Calu3 (cell line): ENCODE measurements at regions not wholly inside any gene's neighbourhood (a gene's known extent, or its start where the extent isn't known, plus 50 kb on each side); places are given as distances from the start of the nearest gene placed in this dataset.

ENCODE experiments used
- BruUV-seq: library from RNA; stranded (reverse); fragments of 400-500 nt; replicated peaks from 2 replicates; lab custom pipeline; 2021; lab: Mats Ljungman, UMichigan
- CTCF ChIA-PET: fragments of 300-600 bp; sonication (Branson Sonifier 250); formaldehyde crosslinking; loops from one replicate; lab custom pipeline; 2022; ENCODE audit warnings: antibody characterized with exemption; lab: Charles Lee
- DNase-seq: peaks from one replicate; pipeline ENCODE4 v3.0.0; 2022
- H3K27ac Mint-ChIP-seq: one replicate; pipeline ENCODE4 v1.8.0; 2022; ENCODE audit warnings: mixed read lengths; ENCODE audit not compliant: unreplicated experiment
- H3K27me3 Mint-ChIP-seq: one replicate; pipeline ENCODE4 v1.8.0; 2022; ENCODE audit warnings: mixed read lengths; ENCODE audit not compliant: unreplicated experiment
- H3K36me3 Mint-ChIP-seq: one replicate; pipeline ENCODE4 v1.8.0; 2022; ENCODE audit warnings: mild to moderate bottlenecking, moderate library complexity, mixed read lengths; ENCODE audit not compliant: insufficient read depth, unreplicated experiment
- H3K4me1 Mint-ChIP-seq: one replicate; pipeline ENCODE4 v1.8.0; 2022; ENCODE audit warnings: mild to moderate bottlenecking, low read depth, mixed read lengths; ENCODE audit not compliant: unreplicated experiment
- H3K4me3 Mint-ChIP-seq: one replicate; pipeline ENCODE4 v1.8.0; 2022; ENCODE audit warnings: mild to moderate bottlenecking, low read depth, moderate library complexity, mixed read lengths; ENCODE audit not compliant: unreplicated experiment
- H3K9me3 Mint-ChIP-seq: one replicate; pipeline ENCODE4 v1.8.0; 2022; ENCODE audit warnings: low read depth, mixed read lengths; ENCODE audit not compliant: unreplicated experiment
- CTCF ChIP-seq: fragments of 200-600 bp; IDR thresholded peaks from one replicate; pipeline ENCODE4 v1.8.0; 2022; ENCODE audit warnings: antibody characterized with exemption; ENCODE audit not compliant: unreplicated experiment
- intact Hi-C: fragments of 100-400 bp; cut with micrococcal nuclease; formaldehyde crosslinking; loops from one replicate; pipeline ENCODE4 v1.10.0; 2022; ENCODE audit not compliant: unreplicated experiment

- H3K27me3 Mint-ChIP-seq = peaks cover 14% of the 10 kb centered on the region
- intact Hi-C loops = no loop called here
- CTCF ChIA-PET = interaction anchor here (0.7 kb wide), 1 partner anchor 12 kb away, joined by 3 read pairs; no protein-coding TSS in a partner anchor
- no peak overlapping the region for H3K27ac Mint-ChIP-seq
- BruUV-seq = no TSS peak
- H3K36me3 Mint-ChIP-seq = no peaks in the 10 kb centered on the region
- no peak overlapping the region for H3K4me3 Mint-ChIP-seq
- H3K9me3 Mint-ChIP-seq = no peaks in the 10 kb centered on the region
- no peak for TF ChIP-seq CTCF
- no peak for DNase-seq
- no peaks in the 10 kb centered on the region for H3K4me1 Mint-ChIP-seq
Observed at GRCh38 chr2:29987146-29987545, 65.8 kb upstream of the ALK start.

- CTCF ChIA-PET = no interaction called here
- H3K27ac Mint-ChIP-seq = no peak overlapping the region
- no peaks in the 10 kb centered on the region for H3K9me3 Mint-ChIP-seq
- no peak overlapping the region for H3K4me3 Mint-ChIP-seq
- intact Hi-C loops = no loop called here
- TF ChIP-seq CTCF = no peak
- no peaks in the 10 kb centered on the region for H3K4me1 Mint-ChIP-seq
- no peak for DNase-seq
- BruUV-seq = no TSS peak
- H3K36me3 Mint-ChIP-seq = no peaks in the 10 kb centered on the region
- H3K27me3 Mint-ChIP-seq = peaks cover 26% of the 10 kb centered on the region
Observed at GRCh38 chr2:29990129-29990528, 68.7 kb upstream of the ALK start.

DNA sequence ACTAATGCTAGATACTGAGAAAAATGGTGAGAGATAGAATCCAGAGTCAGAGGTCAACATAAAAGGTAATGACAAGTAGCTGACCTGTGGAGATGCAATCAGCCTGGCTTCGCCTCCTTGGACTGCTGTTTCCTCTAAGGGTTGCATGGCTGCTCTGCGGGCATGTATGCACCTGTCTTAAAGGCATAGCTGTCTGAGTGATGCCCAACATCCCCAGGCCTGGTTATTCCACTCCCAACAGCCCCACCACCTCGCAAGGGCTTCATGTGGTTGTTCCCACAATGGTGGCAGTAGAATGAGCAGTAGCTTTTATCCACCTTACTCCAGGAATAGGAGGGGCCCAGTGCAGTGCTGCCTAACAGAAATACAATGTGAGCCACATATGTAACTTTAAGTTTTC lies 69.7 kb upstream of the ALK start:
- no peaks in the 10 kb centered on the region for H3K36me3 Mint-ChIP-seq
- BruUV-seq = no TSS peak
- H3K27me3 Mint-ChIP-seq = peaks cover 35% of the 10 kb centered on the region
- no peak for TF ChIP-seq CTCF
- DNase-seq = no peak
- intact Hi-C loops = no loop called here
- H3K27ac Mint-ChIP-seq = no peak overlapping the region
- CTCF ChIA-PET = no interaction called here
- H3K4me3 Mint-ChIP-seq = no peak overlapping the region
- no peaks in the 10 kb centered on the region for H3K4me1 Mint-ChIP-seq
- no peaks in the 10 kb centered on the region for H3K9me3 Mint-ChIP-seq

GRCh38 chr2:29995241-29995640 lies 73.9 kb upstream of the ALK start:
- intact Hi-C loops = no loop called here
- no peak overlapping the region for H3K4me3 Mint-ChIP-seq
- no peak for TF ChIP-seq CTCF
- no peak for DNase-seq
- H3K27me3 Mint-ChIP-seq = peaks cover 70% of the 10 kb centered on the region
- H3K9me3 Mint-ChIP-seq = peaks cover 3% of the 10 kb centered on the region
- H3K4me1 Mint-ChIP-seq = no peaks in the 10 kb centered on the region
- BruUV-seq = no TSS peak
- CTCF ChIA-PET = no interaction called here
- H3K36me3 Mint-ChIP-seq = no peaks in the 10 kb centered on the region
- no peak overlapping the region for H3K27ac Mint-ChIP-seq
